C4-2B (cell line): ENCODE measurements at regions not wholly inside any gene's neighbourhood (a gene's known extent, or its start where the extent isn't known, plus 50 kb on each side); places are given as distances from the start of the nearest gene placed in this dataset.

Experiments
- ZFX ChIP-seq: fragments of 450-650 bp; IDR thresholded peaks from 2 replicates; pipeline ENCODE4 v1.6.1; 2017
- TF ChIP-seq, protein P1 (sequence below): fragments of 450-650 bp; conservative IDR thresholded peaks from 2 replicates; pipeline ENCODE4 v1.5.1; 2017; ENCODE audit warnings: mild to moderate bottlenecking

DNA sequence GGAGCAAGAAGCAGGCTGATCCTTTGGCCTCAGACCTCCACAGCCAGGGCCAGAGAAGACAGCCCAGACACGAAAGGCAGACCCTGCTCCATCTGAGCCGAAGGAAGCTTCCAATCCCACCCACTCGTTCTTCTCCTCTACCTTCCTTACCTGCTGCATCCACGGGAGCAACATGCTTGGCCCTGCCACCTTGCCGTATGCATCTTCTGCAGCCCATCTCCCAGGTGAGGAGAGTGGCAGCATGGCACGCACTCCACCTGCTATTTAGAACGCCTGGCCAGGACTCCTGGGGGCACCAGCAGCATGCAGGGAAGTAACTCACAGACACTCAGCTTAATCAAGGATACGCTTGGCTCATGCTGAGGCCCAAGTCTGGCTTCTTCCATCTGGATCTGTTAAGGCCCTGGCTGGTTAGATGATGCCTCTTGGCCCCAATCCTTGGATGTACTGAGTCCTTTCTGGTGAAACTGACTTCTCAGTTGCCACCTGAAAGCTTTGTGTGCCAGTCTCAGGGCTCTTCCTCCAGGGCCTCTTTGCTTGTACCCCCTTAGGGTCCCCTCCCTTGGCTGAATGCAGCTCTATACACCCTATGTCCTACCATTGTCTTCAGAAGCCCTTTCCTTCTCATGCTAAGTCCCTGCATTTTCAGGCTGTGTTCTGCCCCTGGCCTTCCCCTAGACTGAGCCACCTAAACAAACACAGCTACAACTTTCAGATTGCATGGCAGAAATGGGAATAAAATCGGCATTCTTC, 604.9 kb downstream of the BUD13 start:
- TF ChIP-seq, protein P1, sequence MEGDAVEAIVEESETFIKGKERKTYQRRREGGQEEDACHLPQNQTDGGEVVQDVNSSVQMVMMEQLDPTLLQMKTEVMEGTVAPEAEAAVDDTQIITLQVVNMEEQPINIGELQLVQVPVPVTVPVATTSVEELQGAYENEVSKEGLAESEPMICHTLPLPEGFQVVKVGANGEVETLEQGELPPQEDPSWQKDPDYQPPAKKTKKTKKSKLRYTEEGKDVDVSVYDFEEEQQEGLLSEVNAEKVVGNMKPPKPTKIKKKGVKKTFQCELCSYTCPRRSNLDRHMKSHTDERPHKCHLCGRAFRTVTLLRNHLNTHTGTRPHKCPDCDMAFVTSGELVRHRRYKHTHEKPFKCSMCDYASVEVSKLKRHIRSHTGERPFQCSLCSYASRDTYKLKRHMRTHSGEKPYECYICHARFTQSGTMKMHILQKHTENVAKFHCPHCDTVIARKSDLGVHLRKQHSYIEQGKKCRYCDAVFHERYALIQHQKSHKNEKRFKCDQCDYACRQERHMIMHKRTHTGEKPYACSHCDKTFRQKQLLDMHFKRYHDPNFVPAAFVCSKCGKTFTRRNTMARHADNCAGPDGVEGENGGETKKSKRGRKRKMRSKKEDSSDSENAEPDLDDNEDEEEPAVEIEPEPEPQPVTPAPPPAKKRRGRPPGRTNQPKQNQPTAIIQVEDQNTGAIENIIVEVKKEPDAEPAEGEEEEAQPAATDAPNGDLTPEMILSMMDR, result no peak
- no peak for TF ChIP-seq ZFX
